ENCODE measurements at regions not wholly inside any gene's neighbourhood (a gene's known extent, or its start where the extent isn't known, plus 50 kb on each side); places are given as distances from the start of the nearest gene placed in this dataset.

DNA sequence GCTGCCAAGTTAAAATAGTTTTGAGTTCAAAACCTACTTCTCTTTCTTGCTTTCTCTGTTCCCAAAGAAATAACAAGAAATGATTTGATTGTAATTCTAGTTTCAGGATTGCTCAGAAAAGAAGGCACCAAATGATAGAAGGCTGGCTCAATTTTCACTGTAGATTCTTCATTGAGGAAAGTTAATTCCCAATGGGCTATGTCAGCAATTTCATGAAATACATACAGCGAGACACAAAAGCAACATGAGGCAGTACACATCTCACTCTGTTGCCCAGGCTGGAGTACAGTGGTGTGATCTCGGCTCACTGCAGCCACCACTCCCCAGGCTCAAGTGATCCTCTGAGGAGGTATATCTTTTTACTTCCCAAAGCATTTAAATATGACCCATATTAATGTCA is 1659.9 kb upstream of the C9orf72 start:
- TF ChIP-seq POLR2AphosphoS5 (IDR thresholded peaks at IDR 0.05; ENCODE audit: low read depth, low read length) (no peak), TCF7L2 (IDR thresholded peaks at IDR 0.05; ENCODE audit: borderline replicate concordance, extremely low read depth, insufficient read depth, insufficient read length) (no peak), POLR2A (IDR thresholded peaks at IDR 0.05; ENCODE audit: borderline replicate concordance, extremely low read depth, insufficient read depth, insufficient read length) (no peak), SP1 (IDR thresholded peaks at IDR 0.05; ENCODE audit: low read depth) (no peak)
- TF ChIP-seq, protein P1, sequence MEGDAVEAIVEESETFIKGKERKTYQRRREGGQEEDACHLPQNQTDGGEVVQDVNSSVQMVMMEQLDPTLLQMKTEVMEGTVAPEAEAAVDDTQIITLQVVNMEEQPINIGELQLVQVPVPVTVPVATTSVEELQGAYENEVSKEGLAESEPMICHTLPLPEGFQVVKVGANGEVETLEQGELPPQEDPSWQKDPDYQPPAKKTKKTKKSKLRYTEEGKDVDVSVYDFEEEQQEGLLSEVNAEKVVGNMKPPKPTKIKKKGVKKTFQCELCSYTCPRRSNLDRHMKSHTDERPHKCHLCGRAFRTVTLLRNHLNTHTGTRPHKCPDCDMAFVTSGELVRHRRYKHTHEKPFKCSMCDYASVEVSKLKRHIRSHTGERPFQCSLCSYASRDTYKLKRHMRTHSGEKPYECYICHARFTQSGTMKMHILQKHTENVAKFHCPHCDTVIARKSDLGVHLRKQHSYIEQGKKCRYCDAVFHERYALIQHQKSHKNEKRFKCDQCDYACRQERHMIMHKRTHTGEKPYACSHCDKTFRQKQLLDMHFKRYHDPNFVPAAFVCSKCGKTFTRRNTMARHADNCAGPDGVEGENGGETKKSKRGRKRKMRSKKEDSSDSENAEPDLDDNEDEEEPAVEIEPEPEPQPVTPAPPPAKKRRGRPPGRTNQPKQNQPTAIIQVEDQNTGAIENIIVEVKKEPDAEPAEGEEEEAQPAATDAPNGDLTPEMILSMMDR (IDR thresholded peaks at IDR 0.05 in 2 of 3, conservative IDR thresholded peaks at IDR 0.05 in 1 of 3; ENCODE audit: borderline replicate concordance in 1 of 3, insufficient read depth in 1 of 3, low read depth in 2 of 3, low read length in 2 of 3) = no peak
- TF ChIP-seq, protein P2, sequence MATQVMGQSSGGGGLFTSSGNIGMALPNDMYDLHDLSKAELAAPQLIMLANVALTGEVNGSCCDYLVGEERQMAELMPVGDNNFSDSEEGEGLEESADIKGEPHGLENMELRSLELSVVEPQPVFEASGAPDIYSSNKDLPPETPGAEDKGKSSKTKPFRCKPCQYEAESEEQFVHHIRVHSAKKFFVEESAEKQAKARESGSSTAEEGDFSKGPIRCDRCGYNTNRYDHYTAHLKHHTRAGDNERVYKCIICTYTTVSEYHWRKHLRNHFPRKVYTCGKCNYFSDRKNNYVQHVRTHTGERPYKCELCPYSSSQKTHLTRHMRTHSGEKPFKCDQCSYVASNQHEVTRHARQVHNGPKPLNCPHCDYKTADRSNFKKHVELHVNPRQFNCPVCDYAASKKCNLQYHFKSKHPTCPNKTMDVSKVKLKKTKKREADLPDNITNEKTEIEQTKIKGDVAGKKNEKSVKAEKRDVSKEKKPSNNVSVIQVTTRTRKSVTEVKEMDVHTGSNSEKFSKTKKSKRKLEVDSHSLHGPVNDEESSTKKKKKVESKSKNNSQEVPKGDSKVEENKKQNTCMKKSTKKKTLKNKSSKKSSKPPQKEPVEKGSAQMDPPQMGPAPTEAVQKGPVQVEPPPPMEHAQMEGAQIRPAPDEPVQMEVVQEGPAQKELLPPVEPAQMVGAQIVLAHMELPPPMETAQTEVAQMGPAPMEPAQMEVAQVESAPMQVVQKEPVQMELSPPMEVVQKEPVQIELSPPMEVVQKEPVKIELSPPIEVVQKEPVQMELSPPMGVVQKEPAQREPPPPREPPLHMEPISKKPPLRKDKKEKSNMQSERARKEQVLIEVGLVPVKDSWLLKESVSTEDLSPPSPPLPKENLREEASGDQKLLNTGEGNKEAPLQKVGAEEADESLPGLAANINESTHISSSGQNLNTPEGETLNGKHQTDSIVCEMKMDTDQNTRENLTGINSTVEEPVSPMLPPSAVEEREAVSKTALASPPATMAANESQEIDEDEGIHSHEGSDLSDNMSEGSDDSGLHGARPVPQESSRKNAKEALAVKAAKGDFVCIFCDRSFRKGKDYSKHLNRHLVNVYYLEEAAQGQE (IDR thresholded peaks at IDR 0.05; ENCODE audit: low read depth) = no peak
